COR-L47 (cell line): ENCODE measurements at regions not wholly inside any gene's neighbourhood (a gene's known extent, or its start where the extent isn't known, plus 50 kb on each side); places are given as distances from the start of the nearest gene placed in this dataset.

Source experiments
- DNase-seq: peaks from one replicate; lab custom pipeline; 2025; lab: John Stamatoyannopoulos, UW

DNA sequence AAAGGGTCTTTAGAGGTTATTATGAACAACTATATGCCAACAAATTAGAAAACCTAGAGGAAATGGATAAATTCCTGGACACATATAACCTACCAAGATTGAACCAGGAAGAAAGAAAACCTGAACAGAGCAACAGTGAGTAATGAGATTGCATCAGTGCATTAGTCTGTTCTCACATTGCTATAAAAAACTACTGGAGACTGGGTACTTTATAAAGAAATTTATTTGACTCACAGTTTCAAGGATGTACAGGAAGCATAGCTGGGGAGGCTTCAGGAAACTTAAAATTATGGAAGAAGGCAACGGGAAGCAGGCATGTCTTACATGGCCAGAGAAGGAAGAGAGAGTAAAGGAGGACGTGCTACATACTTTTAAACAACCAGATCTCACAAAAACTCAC is 70.8 kb upstream of the GNAZ start:
- DNase-seq, result no peak

GRCh38 chr22:23000657-23001347 is 69.5 kb upstream of the GNAZ start:
- DNase-seq, result no peak

GRCh38 chr22:23001463-23001862 is 68.9 kb upstream of the GNAZ start:
- no peak for DNase-seq

DNA sequence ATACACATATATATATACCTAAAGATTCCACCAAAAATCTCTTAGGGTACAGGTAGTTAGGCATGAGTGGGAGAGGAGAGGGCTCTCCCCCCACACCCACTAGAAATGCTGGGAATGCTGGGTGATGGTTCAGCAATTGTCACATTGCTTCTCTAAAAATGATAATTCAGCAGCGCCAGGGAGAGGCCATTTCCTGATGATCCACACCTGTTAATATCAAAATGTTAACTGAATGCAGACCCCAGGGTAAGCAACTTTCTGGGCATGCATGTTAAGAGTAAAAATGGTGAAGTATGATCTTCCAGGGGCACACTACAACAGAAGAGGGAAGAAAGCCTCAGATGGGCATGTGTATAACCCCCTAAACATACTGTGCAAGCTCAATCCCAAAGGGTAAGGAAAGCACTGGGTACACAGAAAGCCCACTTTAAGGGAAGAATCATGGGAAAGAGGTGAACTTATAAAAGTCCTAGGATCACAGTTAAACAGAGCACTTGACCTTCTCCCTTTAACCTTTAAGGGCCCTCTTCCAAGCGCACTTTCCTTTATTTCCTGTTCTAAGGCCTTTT is 67.6 kb upstream of the GNAZ start:
- DNase-seq, result no peak

GRCh38 chr22:23007823-23008222 is 62.5 kb upstream of the GNAZ start:
- no peak for DNase-seq

DNA sequence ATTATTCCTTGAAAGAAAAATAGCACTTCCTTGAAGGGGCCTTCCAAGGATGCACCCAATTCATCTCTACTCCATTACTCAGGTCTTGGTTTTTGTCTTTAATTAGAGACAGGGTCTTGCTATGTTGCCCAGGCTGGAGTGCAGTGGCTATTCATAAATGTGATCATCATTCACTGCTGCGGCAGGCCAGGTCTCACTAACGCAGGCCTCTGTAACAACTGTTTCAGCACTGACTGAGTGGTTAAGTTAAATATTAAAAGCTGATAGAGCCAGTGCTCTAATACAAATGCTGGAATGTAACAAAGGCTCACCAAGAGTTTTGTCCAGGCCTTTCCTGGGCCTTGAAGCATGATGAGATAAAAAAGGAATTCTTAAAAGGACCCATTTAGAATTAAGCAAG is 61.4 kb upstream of the GNAZ start:
- no peak for DNase-seq
